SJCRH30 (cell line): ENCODE measurements at regions not wholly inside any gene's neighbourhood (a gene's known extent, or its start where the extent isn't known, plus 50 kb on each side); places are given as distances from the start of the nearest gene placed in this dataset.
"Not testable (repeated sequence)": the region's sequence is repeated elsewhere in the genome, so short reads cannot be mapped to it uniquely, and the experiment has no call there.

Experiments used
- DNase-seq, 2 experiments: peaks; one replicate each; pipeline ENCODE4 v3.0.0-alpha.2; 2015 to 2020
- H3K27ac ChIP-seq: fragments of 250-450 bp; sonication (Bioruptor Pico); 2 replicates; pipeline ENCODE4 v1.5.1; 2020; ENCODE audit warnings: mild to moderate bottlenecking, moderate library complexity
- H3K27me3 ChIP-seq: fragments of 250-450 bp; sonication (Bioruptor Pico); 2 replicates; pipeline ENCODE4 v1.5.1; 2020; ENCODE audit warnings: mild to moderate bottlenecking, moderate library complexity
- H3K36me3 ChIP-seq: fragments of 250-450 bp; sonication (Bioruptor Pico); 2 replicates; pipeline ENCODE4 v1.5.1; 2020; ENCODE audit warnings: mild to moderate bottlenecking, moderate library complexity
- H3K4me1 ChIP-seq: fragments of 250-450 bp; sonication (Bioruptor Pico); 2 replicates; pipeline ENCODE4 v1.5.1; 2020; ENCODE audit warnings: mild to moderate bottlenecking, moderate library complexity
- H3K4me3 ChIP-seq: fragments of 250-450 bp; sonication (Bioruptor Pico); 2 replicates; pipeline ENCODE4 v1.5.1; 2020; ENCODE audit warnings: mild to moderate bottlenecking, moderate library complexity
- H3K9me3 ChIP-seq: fragments of 250-450 bp; sonication (Bioruptor Pico); replicated peaks from 2 replicates; pipeline ENCODE4 v1.5.1; 2020; ENCODE audit warnings: mild to moderate bottlenecking, moderate library complexity

DNA sequence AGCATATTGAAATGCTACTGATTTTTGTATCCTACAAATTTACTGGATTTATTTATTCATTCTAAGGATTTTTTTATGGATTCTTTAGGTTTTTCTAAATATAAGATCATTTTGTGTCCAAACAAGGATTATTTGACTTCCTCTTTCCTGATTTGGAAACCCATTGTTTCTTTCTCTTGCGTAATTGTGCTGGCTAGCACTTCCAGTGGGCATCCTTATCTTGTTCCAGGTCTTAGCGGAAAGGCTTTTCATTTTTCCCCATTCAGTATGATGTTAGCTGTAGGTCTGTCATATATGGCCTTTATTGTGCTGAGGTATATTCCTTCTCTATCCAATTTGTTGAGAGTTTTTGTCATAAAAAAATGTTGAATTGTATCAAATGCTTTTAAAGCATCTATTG is 57.2 kb upstream of the RHOJ start:
- Histone ChIP-seq H3K4me1 (no peaks in the 10 kb centered on the region), H3K27ac (no peak overlapping the region), H3K27me3 (no peaks in the 10 kb centered on the region), H3K4me3 (no peak overlapping the region), H3K36me3 (no peaks in the 10 kb centered on the region), H3K9me3 (no peaks in the 10 kb centered on the region)
- no peak for DNase-seq

DNA sequence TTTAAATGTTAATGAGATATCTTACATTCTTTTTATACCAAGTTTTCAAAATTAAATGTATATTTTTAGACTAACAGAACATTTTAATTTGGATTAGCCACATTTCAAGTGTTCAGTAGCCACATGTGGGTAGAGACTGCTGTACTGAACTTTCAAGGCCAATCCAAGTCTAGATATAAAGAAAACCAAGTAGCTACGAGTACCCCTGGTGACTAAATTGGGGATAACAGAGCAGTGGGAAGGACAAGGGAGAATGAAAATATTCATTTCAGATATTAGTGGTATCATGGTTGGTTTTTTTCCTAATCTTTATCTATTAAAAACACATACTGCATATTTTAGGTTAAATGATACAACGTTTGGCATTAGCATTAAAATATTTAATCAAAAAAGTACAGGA is 69.4 kb upstream of the RHOJ start:
- no peaks in the 10 kb centered on the region for H3K4me1 ChIP-seq
- DNase-seq = peak in 1 of 2 experiments; percentile 14

DNA sequence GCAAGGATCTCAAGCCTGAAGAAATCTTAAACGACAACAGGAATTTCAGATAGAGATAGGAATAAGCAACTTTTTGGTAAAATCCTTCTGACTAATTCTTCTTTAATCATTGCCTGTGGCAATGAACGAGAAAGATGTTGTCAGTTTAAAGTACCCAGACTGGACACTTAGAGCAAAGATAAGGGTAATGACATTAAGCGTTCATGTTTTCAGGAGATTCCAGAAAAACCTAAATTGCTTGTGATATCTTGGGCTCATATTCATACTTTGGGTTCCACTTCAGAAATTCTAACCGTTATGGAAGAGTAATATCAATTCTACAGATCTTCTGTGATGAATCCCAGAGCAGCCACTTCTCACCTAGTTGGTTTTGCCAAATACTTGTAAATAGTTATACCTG is 73.7 kb upstream of the RHOJ start:
- H3K4me3 ChIP-seq = no peak overlapping the region
- no peaks in the 10 kb centered on the region for H3K4me1 ChIP-seq
- no peaks in the 10 kb centered on the region for H3K36me3 ChIP-seq
- no peak for DNase-seq
- no peaks in the 10 kb centered on the region for H3K27me3 ChIP-seq
- no peaks in the 10 kb centered on the region for H3K9me3 ChIP-seq
- H3K27ac ChIP-seq = no peak overlapping the region

More for the DNA sequence above, 69.4 kb upstream of the RHOJ start:
- no peak overlapping the region for H3K27ac ChIP-seq
- H3K27me3 ChIP-seq = no peaks in the 10 kb centered on the region
- H3K9me3 ChIP-seq = no peaks in the 10 kb centered on the region
- H3K36me3 ChIP-seq = no peaks in the 10 kb centered on the region
- H3K4me3 ChIP-seq = no peak overlapping the region

DNA sequence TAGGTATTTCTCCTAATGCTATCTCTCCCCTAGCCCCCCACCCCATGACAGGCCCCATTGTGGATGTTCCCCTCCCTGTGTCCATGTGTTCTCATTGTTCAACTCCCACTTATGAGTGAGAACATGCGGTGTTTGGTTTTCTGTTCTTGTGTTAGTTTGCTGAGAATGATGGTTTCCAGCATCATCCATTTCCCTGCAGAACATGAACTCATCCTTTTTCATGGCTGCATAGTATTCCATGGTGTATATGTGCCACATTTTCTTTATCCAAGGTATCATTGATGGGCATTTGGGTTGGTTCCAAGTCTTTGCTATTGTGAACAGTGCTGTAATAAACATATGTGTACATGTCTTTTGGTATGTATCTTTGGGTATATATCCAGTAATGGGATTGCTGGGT is 61.2 kb upstream of the KCNH5 start:
- DNase-seq, H3K4me3 ChIP-seq, H3K27me3 ChIP-seq, H3K4me1 ChIP-seq, H3K27ac ChIP-seq, H3K9me3 ChIP-seq, H3K36me3 ChIP-seq: not testable (repeated sequence)

DNA sequence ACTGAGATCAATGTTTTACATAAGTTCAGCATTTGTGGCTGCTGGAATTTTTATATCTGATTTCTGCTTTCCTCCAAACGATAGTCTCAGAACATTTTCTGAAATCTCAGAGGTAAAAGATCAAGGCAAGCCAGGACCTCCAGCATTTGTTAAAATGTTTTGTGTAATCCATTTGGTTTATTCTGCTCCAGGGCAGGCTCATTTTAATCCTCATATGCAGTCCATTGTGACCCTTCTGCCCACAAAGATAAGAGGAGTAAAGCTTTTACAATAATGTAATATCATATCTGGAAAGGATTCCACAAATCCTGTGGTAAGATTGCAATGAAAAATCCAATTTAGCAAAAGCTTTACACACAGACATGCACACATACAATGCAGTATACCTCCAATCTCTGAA is 55.3 kb upstream of the KCNH5 start:
- Histone ChIP-seq H3K27ac (no peak overlapping the region), H3K4me3 (no peak overlapping the region), H3K27me3 (no peaks in the 10 kb centered on the region), H3K4me1 (no peaks in the 10 kb centered on the region), H3K9me3 (no peaks in the 10 kb centered on the region), H3K36me3 (no peaks in the 10 kb centered on the region)
- peak in 1 of 2 experiments; percentile 1 for DNase-seq

DNA sequence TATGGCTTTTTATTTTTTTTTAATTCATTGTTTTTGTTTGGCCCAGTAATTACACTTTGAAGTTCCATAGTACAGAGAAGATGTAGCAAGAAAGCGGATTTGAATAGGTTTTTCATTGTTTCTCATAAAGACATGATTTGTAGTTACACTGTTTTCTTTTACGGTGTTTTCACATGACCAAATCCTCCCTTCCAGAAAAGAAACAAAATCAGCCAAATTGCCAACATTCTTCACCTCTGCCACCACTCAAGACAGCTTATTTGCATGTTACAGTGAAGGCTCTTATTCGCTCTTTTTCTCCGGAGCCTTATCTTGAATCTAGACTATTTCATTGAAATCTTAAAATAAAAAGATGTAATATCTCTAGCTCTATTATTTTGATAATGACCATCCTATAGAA is 50.9 kb upstream of the KCNH5 start:
- Histone ChIP-seq H3K27ac (no peak overlapping the region), H3K4me1 (no peaks in the 10 kb centered on the region)

More for the DNA sequence above, 50.9 kb upstream of the KCNH5 start:
- Histone ChIP-seq H3K4me3 (no peak overlapping the region), H3K9me3 (no peaks in the 10 kb centered on the region), H3K36me3 (no peaks in the 10 kb centered on the region), H3K27me3 (no peaks in the 10 kb centered on the region)
- DNase-seq = no peak
